MM.1S (cell line): ENCODE measurements at regions not wholly inside any gene's neighbourhood (a gene's known extent, or its start where the extent isn't known, plus 50 kb on each side); places are given as distances from the start of the nearest gene placed in this dataset.

Experiments used
- DNase-seq: peaks from one replicate; pipeline ENCODE4 v3.0.0-alpha.2; 2015
- H2AFZ ChIP-seq: fragments of 300-600 bp; sonication (generic); 2 replicates; pipeline ENCODE4 v1.6.0; 2016; ENCODE audit warnings: antibody characterized with exemption, low read length
- H3F3A ChIP-seq: fragments of 300-600 bp; sonication (generic); 2 replicates; pipeline ENCODE4 v1.6.1; 2016; ENCODE audit warnings: mild to moderate bottlenecking, antibody characterized with exemption, low read length, moderate library complexity, mixed read lengths; ENCODE audit not compliant: insufficient read depth
- H3K27ac ChIP-seq: fragments of 300-600 bp; sonication (generic); 2 replicates; pipeline ENCODE4 v1.5.1; 2016; ENCODE audit warnings: mild to moderate bottlenecking, low read length
- H3K27me3 ChIP-seq: fragments of 300-600 bp; sonication (generic); replicated peaks from 2 replicates; pipeline ENCODE4 v1.6.0; 2016; ENCODE audit warnings: low read length; ENCODE audit not compliant: insufficient read depth
- H3K36me3 ChIP-seq: fragments of 300-600 bp; sonication (generic); replicated peaks from 2 replicates; pipeline ENCODE4 v1.6.1; 2016; ENCODE audit warnings: mild to moderate bottlenecking, low read length, mixed read lengths; ENCODE audit not compliant: insufficient read depth
- H3K4me1 ChIP-seq: fragments of 300-600 bp; sonication (generic); 2 replicates; pipeline ENCODE4 v1.6.1; 2016; ENCODE audit warnings: low read length, mixed read lengths
- H3K4me2 ChIP-seq: fragments of 300-600 bp; sonication (generic); 2 replicates; pipeline ENCODE4 v1.6.0; 2016; ENCODE audit warnings: low read depth, low read length
- H3K4me3 ChIP-seq: fragments of 300-600 bp; sonication (generic); 2 replicates; pipeline ENCODE4 v1.5.1; 2016; ENCODE audit warnings: low read length, mixed read lengths
- H3K79me2 ChIP-seq: fragments of 300-600 bp; sonication (generic); 2 replicates; pipeline ENCODE4 v1.6.1; 2016; ENCODE audit warnings: mixed run types, low read length, mixed read lengths
- H3K9ac ChIP-seq: fragments of 300-600 bp; sonication (generic); 2 replicates; pipeline ENCODE4 v1.6.1; 2016; ENCODE audit warnings: low read length, mixed read lengths
- H3K9me2 ChIP-seq: fragments of 300-600 bp; sonication (generic); replicated peaks from 2 replicates; pipeline ENCODE4 v1.6.1; 2016; ENCODE audit warnings: mild to moderate bottlenecking, low read length, mixed read lengths; ENCODE audit not compliant: insufficient read depth
- H3K9me3 ChIP-seq: fragments of 300-600 bp; sonication (generic); replicated peaks from 2 replicates; pipeline ENCODE4 v1.6.1; 2016; ENCODE audit warnings: mild to moderate bottlenecking, low read length, mixed read lengths; ENCODE audit not compliant: insufficient read depth
- H4K20me1 ChIP-seq: fragments of 300-600 bp; sonication (generic); 2 replicates; pipeline ENCODE4 v1.6.1; 2016; ENCODE audit warnings: mild to moderate bottlenecking, low read length, moderate library complexity, mixed read lengths; ENCODE audit not compliant: insufficient read depth
- EZH2 ChIP-seq: fragments of 300-600 bp; sonication (generic); optimal IDR thresholded peaks from 2 replicates; pipeline ENCODE3; 2017; ENCODE audit warnings: low read depth, mild to moderate bottlenecking, antibody characterized with exemption, low read length, mixed read lengths
- EZH2phosphoT487 ChIP-seq: fragments of 300-600 bp; sonication (generic); IDR thresholded peaks from 2 replicates; pipeline ENCODE4 v1.6.1; 2018; ENCODE audit warnings: antibody characterized with exemption, low read length
- TF ChIP-seq, protein P1 (sequence below): fragments of 300-600 bp; sonication (generic); IDR thresholded peaks from 2 replicates; pipeline ENCODE4 v1.5.1; 2016; ENCODE audit warnings: antibody characterized with exemption, low read length, mixed read lengths

DNA sequence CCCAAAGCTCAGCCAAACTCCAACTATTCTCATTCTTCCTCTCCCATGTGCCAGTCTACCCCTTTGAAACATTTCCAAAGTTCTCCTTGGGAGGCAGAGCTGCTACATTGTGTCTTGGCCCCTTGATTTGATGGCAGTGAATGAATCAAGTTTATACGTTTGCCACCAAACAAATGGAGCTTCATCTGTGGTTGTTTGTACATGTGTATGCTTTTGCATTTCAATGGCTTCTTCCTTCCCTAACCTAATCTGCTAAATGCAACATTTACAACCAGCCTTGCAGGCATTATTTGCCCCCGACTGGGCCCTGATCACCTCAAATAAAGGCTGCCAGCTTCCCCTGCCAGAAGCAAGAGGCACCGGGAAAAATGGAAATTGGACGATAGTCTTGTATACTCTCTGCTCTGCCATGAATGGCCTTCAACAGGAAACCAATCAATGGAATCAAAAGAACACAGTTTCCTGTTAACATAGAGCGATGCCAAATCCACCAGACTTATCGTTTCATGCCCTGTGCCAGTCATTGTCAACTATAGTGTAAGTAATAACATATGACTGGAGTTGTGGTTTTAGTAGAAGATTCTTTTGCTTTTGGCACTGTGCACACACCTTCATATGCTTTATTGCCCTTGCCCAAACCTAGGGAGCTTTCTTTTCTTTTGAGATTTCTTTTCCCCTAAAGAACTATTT is 97.8 kb downstream of the TMEM30B start:
- DNase-seq = no peak
- H4K20me1 ChIP-seq = no peaks in the 10 kb centered on the region
- no peak overlapping the region for H3K9ac ChIP-seq
- no peak overlapping the region for H3K27ac ChIP-seq
- H3F3A ChIP-seq = no peaks in the 10 kb centered on the region
- H3K4me3 ChIP-seq = no peak overlapping the region
- no peaks in the 10 kb centered on the region for H3K9me2 ChIP-seq
- TF ChIP-seq EZH2phosphoT487 = no peak
- no peak for TF ChIP-seq EZH2
- TF ChIP-seq, protein P1, sequence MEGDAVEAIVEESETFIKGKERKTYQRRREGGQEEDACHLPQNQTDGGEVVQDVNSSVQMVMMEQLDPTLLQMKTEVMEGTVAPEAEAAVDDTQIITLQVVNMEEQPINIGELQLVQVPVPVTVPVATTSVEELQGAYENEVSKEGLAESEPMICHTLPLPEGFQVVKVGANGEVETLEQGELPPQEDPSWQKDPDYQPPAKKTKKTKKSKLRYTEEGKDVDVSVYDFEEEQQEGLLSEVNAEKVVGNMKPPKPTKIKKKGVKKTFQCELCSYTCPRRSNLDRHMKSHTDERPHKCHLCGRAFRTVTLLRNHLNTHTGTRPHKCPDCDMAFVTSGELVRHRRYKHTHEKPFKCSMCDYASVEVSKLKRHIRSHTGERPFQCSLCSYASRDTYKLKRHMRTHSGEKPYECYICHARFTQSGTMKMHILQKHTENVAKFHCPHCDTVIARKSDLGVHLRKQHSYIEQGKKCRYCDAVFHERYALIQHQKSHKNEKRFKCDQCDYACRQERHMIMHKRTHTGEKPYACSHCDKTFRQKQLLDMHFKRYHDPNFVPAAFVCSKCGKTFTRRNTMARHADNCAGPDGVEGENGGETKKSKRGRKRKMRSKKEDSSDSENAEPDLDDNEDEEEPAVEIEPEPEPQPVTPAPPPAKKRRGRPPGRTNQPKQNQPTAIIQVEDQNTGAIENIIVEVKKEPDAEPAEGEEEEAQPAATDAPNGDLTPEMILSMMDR = no peak
- H3K4me2 ChIP-seq = no peak overlapping the region
- H3K9me3 ChIP-seq = no peaks in the 10 kb centered on the region
- H3K79me2 ChIP-seq = no peaks in the 10 kb centered on the region
- no peaks in the 10 kb centered on the region for H3K4me1 ChIP-seq
- no peaks in the 10 kb centered on the region for H3K36me3 ChIP-seq
- no peak overlapping the region for H2AFZ ChIP-seq
- H3K27me3 ChIP-seq = no peaks in the 10 kb centered on the region

DNA sequence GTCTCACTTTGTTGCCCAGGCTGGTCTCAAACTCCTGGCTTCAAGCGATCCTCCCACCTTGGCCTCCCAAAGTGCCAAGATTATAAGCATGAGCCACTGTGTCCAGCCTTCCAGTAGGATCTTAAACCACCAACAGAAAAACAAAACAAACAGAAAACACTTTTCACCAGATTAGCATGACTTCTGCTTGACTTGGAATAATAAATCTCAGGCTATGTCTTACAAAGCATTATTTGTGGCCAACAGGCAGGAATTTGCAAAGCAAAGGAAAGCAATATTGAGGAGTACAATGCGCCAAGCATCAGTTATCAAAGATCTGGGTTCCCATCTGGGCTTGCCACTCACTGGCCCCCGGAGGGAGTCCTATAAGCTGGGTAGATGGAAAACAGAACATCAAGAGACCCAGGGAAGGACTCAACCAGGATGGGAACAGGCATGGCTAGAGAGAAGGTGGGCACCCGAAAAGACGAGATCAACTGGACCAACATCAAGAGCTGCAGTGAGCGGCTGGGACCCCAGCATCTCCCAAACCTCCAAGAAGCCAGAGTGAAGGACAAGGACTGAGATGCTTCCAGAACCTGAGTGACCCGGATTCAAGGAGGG is 101.2 kb downstream of the TMEM30B start:
- Histone ChIP-seq H3K9ac (no peak overlapping the region), H3K9me3 (no peaks in the 10 kb centered on the region), H3K36me3 (no peaks in the 10 kb centered on the region), H3K27ac (no peak overlapping the region), H4K20me1 (no peaks in the 10 kb centered on the region), H3K4me2 (no peak overlapping the region), H3K79me2 (no peaks in the 10 kb centered on the region), H3K4me3 (no peak overlapping the region), H3K27me3 (no peaks in the 10 kb centered on the region), H2AFZ (no peak overlapping the region), H3K4me1 (no peaks in the 10 kb centered on the region), H3F3A (no peaks in the 10 kb centered on the region), H3K9me2 (no peaks in the 10 kb centered on the region)
- TF ChIP-seq EZH2 (no peak), EZH2phosphoT487 (no peak)
- TF ChIP-seq, protein P1 = no peak
- DNase-seq = no peak

DNA sequence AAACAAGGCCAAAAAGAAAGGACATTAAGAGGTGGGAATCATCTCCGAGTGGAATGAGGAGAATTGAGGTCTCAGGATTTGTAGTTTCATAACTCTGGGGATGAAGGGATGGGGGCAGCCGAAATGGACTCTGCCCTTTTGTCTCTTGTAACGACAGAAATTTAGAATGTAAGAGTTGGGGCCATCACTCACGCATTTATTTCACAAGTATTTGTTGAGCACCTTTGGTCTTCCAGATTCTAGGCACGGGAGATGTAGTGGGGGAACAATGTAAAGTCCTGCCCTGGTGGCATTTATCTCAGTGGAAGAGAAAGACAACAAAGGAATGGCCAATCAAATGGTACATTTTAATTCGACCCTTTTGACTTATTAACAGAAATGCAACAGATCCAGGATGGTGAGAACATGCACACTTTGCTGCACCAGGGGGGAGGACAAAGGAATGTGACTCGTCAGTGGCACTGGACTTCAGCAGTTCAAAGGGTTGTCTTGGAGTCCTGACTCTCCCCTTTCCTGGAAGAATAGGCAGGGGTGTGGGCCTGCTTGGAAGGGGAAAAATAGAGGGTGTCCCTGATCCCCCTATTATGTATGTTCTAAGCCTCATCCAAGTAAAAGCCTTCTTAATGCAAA is 102.0 kb downstream of the TMEM30B start:
- Histone ChIP-seq H3K27ac (no peak overlapping the region), H3K27me3 (no peaks in the 10 kb centered on the region), H3K36me3 (no peaks in the 10 kb centered on the region), H3K79me2 (no peaks in the 10 kb centered on the region), H2AFZ (no peak overlapping the region), H3K4me2 (no peak overlapping the region), H3K9ac (no peak overlapping the region), H3F3A (no peaks in the 10 kb centered on the region), H4K20me1 (no peaks in the 10 kb centered on the region), H3K9me2 (no peaks in the 10 kb centered on the region), H3K4me3 (no peak overlapping the region), H3K9me3 (no peaks in the 10 kb centered on the region), H3K4me1 (no peaks in the 10 kb centered on the region)
- no peak for DNase-seq
- TF ChIP-seq, protein P1 = no peak
- TF ChIP-seq EZH2phosphoT487 = no peak
- TF ChIP-seq EZH2 = no peak
